Fibroblast of lung (primary cell): ENCODE measurements at regions not wholly inside any gene's neighbourhood (a gene's known extent, or its start where the extent isn't known, plus 50 kb on each side); places are given as distances from the start of the nearest gene placed in this dataset.

Experiments used
- DNase-seq, 2 donors: peaks; one replicate each; pipeline versions ENCODE4 v3.0.0 to v3.0.0-alpha.2; 2010; ENCODE audit warnings: low read depth in 2 of 2
- H2AFZ ChIP-seq: 2 replicates; pipeline ENCODE4 v1.5.1; 2012; ENCODE audit warnings: low read length, control low read depth, inconsistent platforms
- H3K27ac ChIP-seq: 2 replicates; pipeline ENCODE4 v1.5.1; 2011; ENCODE audit warnings: low read length, control low read depth; ENCODE audit not compliant: insufficient read depth
- H3K27me3 ChIP-seq: 2 replicates; pipeline ENCODE4 v1.5.1; 2011; ENCODE audit warnings: mild to moderate bottlenecking, low read length; ENCODE audit not compliant: control insufficient read depth, insufficient read depth
- H3K36me3 ChIP-seq: 2 replicates; pipeline ENCODE4 v1.5.1; 2011; ENCODE audit warnings: low read length; ENCODE audit not compliant: control insufficient read depth, insufficient read depth
- H3K4me1 ChIP-seq: 2 replicates; pipeline ENCODE4 v1.5.1; 2011; ENCODE audit warnings: low read length; ENCODE audit not compliant: control insufficient read depth, insufficient read depth; ENCODE audit errors: extremely low read depth
- H3K4me2 ChIP-seq: 2 replicates; pipeline ENCODE4 v1.5.1; 2011; ENCODE audit warnings: low read length, control low read depth; ENCODE audit not compliant: insufficient read depth; ENCODE audit errors: extremely low read depth
- H3K4me3 ChIP-seq, 4 experiments: fragments of 200-600 bp in 1 of 4; sonication (generic) in 1 of 4; replicated peaks in 1 of 4; 2 replicates each; pipeline ENCODE4 v1.5.1; 2011 to 2016; ENCODE audit warnings: low read length in 4 of 4, low read depth in 3 of 4, mild to moderate bottlenecking in 3 of 4, control low read depth in 2 of 4, inconsistent platforms in 1 of 4, mixed read lengths in 1 of 4; ENCODE audit not compliant: insufficient read depth in 1 of 4; ENCODE audit errors: control extremely low read depth in 1 of 4
- H3K79me2 ChIP-seq: 2 replicates; pipeline ENCODE4 v1.5.1; 2012; ENCODE audit warnings: mild to moderate bottlenecking, low read length, inconsistent platforms; ENCODE audit not compliant: control insufficient read depth, insufficient read depth
- H3K9ac ChIP-seq: 2 replicates; pipeline ENCODE4 v1.5.1; 2011; ENCODE audit warnings: mild to moderate bottlenecking, low read length, control low read depth; ENCODE audit not compliant: insufficient read depth
- H3K9me3 ChIP-seq: 2 replicates; pipeline ENCODE4 v1.5.1; 2012; ENCODE audit warnings: low read depth, low read length; ENCODE audit not compliant: control insufficient read depth, insufficient read depth
- H4K20me1 ChIP-seq: 2 replicates; pipeline ENCODE4 v1.5.1; 2011; ENCODE audit warnings: low read length; ENCODE audit not compliant: control insufficient read depth, insufficient read depth; ENCODE audit errors: extremely low read depth
- EZH2 ChIP-seq: IDR thresholded peaks from 2 replicates; pipeline ENCODE4 v1.5.1; 2012; ENCODE audit warnings: low read length, control low read depth, mild to moderate bottlenecking; ENCODE audit errors: missing control alignments
- TF ChIP-seq, protein P1 (sequence below), 2 donors: IDR thresholded peaks in 1 of 2; conservative IDR thresholded peaks in 1 of 2; 1 replicate in 1 of 2; 2 replicates in 1 of 2; pipeline ENCODE4 v1.5.1; 2011 to 2012; ENCODE audit warnings: low read length in 2 of 2, control low read depth in 1 of 2, inconsistent platforms in 1 of 2, low read depth in 1 of 2, mild to moderate bottlenecking in 1 of 2

DNA sequence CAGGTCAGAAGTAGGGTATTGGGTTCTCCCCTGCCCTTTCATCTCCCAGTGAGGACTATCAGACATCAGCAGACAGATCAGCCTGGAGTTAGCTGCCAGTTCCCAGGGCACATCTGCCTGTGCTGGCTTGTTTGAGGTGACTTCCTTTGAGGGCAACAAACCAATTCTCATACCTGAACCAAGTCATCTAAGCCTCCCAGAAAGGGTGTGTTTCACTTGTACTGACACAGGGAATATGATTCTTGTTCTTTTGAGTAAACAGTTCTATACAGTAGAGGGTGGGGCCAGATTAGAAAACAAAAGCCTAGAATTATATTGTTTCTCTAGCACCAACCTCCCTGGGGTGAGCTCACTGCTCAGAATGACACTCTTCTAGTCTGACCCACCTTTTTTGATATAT, 591.9 kb downstream of the SLC4A3 start:
- TF ChIP-seq EZH2: no peak
- TF ChIP-seq, protein P1, sequence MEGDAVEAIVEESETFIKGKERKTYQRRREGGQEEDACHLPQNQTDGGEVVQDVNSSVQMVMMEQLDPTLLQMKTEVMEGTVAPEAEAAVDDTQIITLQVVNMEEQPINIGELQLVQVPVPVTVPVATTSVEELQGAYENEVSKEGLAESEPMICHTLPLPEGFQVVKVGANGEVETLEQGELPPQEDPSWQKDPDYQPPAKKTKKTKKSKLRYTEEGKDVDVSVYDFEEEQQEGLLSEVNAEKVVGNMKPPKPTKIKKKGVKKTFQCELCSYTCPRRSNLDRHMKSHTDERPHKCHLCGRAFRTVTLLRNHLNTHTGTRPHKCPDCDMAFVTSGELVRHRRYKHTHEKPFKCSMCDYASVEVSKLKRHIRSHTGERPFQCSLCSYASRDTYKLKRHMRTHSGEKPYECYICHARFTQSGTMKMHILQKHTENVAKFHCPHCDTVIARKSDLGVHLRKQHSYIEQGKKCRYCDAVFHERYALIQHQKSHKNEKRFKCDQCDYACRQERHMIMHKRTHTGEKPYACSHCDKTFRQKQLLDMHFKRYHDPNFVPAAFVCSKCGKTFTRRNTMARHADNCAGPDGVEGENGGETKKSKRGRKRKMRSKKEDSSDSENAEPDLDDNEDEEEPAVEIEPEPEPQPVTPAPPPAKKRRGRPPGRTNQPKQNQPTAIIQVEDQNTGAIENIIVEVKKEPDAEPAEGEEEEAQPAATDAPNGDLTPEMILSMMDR (conservative IDR thresholded peaks at IDR 0.05 in 1 of 2, IDR thresholded peaks at IDR 0.05 in 1 of 2; ENCODE audit: low read depth in 1 of 2, low read length in 2 of 2): no peak
- Histone ChIP-seq H3K4me1 (no peaks in the 10 kb centered on the region), H3K27me3 (no peaks in the 10 kb centered on the region), H3K79me2 (no peaks in the 10 kb centered on the region), H2AFZ (no peak overlapping the region), H3K4me3 (no peak overlapping the region), H3K9me3 (no peaks in the 10 kb centered on the region), H3K36me3 (no peaks in the 10 kb centered on the region), H3K4me2 (no peak overlapping the region), H3K27ac (no peak overlapping the region), H3K9ac (no peak overlapping the region), H4K20me1 (no peaks in the 10 kb centered on the region)
- no peak for DNase-seq

DNA sequence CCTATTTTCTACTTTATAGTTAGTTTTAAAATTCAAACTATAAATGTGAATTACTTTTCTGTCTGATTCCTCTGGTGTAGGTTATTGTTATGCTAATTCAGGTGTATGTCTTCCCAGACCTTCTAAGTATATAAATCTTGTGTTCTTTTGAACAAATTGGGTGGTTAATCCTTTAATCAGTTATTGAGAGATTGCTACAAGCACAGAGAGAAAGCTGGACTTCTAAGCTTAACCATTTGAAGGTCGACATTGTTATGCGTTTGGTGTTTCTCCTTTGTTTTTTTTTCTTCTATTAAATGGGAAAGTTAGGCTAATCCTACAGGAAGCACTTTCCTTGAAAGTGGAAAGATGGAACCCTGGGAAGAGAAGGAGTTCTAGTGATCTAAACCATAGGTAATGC, 592.6 kb downstream of the SLC4A3 start:
- Histone ChIP-seq H3K4me3 (no peak overlapping the region), H3K79me2 (no peaks in the 10 kb centered on the region), H3K9me3 (no peaks in the 10 kb centered on the region), H3K27me3 (no peaks in the 10 kb centered on the region), H3K27ac (no peak overlapping the region), H4K20me1 (no peaks in the 10 kb centered on the region), H3K36me3 (no peaks in the 10 kb centered on the region), H2AFZ (no peak overlapping the region), H3K9ac (no peak overlapping the region), H3K4me2 (no peak overlapping the region), H3K4me1 (peaks cover 4% of the 10 kb centered on the region)
- DNase-seq: no peak
- TF ChIP-seq, protein P1 (conservative IDR thresholded peaks at IDR 0.05 in 1 of 2, IDR thresholded peaks at IDR 0.05 in 1 of 2; ENCODE audit: low read depth in 1 of 2, low read length in 2 of 2): no peak
- TF ChIP-seq EZH2: no peak

DNA sequence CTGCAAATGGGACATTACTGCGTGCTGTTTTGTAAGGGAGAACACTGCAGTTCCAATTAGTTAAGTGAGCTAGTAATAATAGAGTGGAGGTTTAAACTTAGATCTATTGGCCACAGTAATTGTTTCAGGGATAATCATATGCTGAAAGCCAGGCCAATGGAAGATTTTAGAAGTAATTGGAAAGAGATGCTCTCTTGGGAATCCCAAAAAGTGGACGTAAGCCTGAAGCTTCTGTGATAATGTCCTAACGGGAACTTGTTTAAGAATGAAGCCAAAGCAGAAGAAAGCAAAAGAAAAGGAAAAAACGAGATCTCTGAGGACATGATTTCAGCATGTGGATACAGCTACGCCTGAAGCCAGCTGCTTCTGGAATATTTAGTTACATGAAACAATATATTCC, 594.6 kb downstream of the SLC4A3 start:
- Histone ChIP-seq H3K79me2 (no peaks in the 10 kb centered on the region), H3K9ac (no peak overlapping the region), H3K9me3 (no peaks in the 10 kb centered on the region), H3K27me3 (no peaks in the 10 kb centered on the region), H4K20me1 (no peaks in the 10 kb centered on the region), H3K4me3 (no peak overlapping the region), H3K27ac (no peak overlapping the region), H3K4me1 (peaks cover 14% of the 10 kb centered on the region), H3K36me3 (no peaks in the 10 kb centered on the region), H3K4me2 (no peak overlapping the region), H2AFZ (no peak overlapping the region)
- DNase-seq: no peak
- TF ChIP-seq, protein P1 (conservative IDR thresholded peaks at IDR 0.05 in 1 of 2, IDR thresholded peaks at IDR 0.05 in 1 of 2; ENCODE audit: low read depth in 1 of 2, low read length in 2 of 2): no peak
- no peak for TF ChIP-seq EZH2
